ENCODE measurements at regions not wholly inside any gene's neighbourhood (a gene's known extent, or its start where the extent isn't known, plus 50 kb on each side); places are given as distances from the start of the nearest gene placed in this dataset.

DNA sequence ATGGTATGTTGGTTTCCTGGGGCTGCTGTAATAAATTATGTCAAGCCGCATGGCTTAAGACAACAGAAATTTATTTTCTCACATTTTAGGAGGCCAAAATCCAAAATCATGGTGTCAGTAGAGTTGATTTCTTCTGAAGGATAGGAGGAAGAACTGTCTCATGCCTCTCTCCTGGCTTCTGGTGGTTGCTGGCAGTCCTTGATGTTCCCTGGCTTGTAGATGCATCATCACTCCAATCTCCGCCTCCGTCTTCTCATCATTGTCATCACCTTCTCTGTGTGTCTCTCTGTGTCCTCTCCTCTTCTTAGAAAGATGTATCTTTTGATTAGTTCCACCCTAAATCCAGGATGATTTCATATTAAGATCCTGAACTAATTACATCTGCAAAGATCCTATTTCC lies 124.7 kb upstream of the CTTNBP2NL start:
- TF ChIP-seq MAZ (CRISPR knock-in tag; conservative IDR thresholded peaks at IDR 0.05 in 1 of 2, IDR thresholded peaks at IDR 0.05 in 1 of 2), result no peak
- no peak for TF ChIP-seq NBN (IDR thresholded peaks at IDR 0.05; ENCODE audit: low read depth)
- no peak for TF ChIP-seq RFX5 (IDR thresholded peaks at IDR 0.05; ENCODE audit: low read depth, low read length)
- no peak for TF ChIP-seq CHD1 (IDR thresholded peaks at IDR 0.05; ENCODE audit: low read length)
- TF ChIP-seq, protein P1, sequence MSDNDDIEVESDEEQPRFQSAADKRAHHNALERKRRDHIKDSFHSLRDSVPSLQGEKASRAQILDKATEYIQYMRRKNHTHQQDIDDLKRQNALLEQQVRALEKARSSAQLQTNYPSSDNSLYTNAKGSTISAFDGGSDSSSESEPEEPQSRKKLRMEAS (CRISPR knock-in tag; IDR thresholded peaks at IDR 0.05), result no peak
- no peak for TF ChIP-seq EZH2 (IDR thresholded peaks at IDR 0.05; ENCODE audit: borderline replicate concordance, low read depth, low read length)
- no peak for TF ChIP-seq JUND (IDR thresholded peaks at IDR 0.05; ENCODE audit: borderline replicate concordance, low read depth, low read length)
- TF ChIP-seq JUND (tag; IDR thresholded peaks at IDR 0.05; ENCODE audit: borderline replicate concordance, low read depth, low read length), result no peak
- no peak for TF ChIP-seq EWSR1 (IDR thresholded peaks at IDR 0.05; ENCODE audit: borderline replicate concordance, low read depth, partially characterized antibody)

Data from K562 (cell line).